Aorta (tissue), 5 donors: ENCODE measurements at regions not wholly inside any gene's neighbourhood (a gene's known extent, or its start where the extent isn't known, plus 50 kb on each side); places are given as distances from the start of the nearest gene placed in this dataset.
"Not testable (repeated sequence)": the region's sequence is repeated elsewhere in the genome, so short reads cannot be mapped to it uniquely, and the experiment has no call there.

Experiments
- ATAC-seq: fragments of 200-7000 bp; cut with Tn5 transposase; one replicate; pipeline ENCODE4 v1.9.1; 2022; ENCODE audit warnings: moderate library complexity; ENCODE audit not compliant: low FRiP score
- DNase-seq, 2 donors: peaks; one replicate each; pipeline ENCODE4 v3.0.0-alpha.2; 2020
- H3K27ac ChIP-seq, 2 donors: one replicate each; pipeline ENCODE4 v1.5.1; 2013; ENCODE audit warnings: low read length in 2 of 2, mild to moderate bottlenecking in 2 of 2, moderate library complexity in 2 of 2, control low read depth in 1 of 2, inconsistent platforms in 1 of 2, low read depth in 1 of 2
- H3K27me3 ChIP-seq, 2 donors: one replicate each; pipeline ENCODE4 v1.6.1; 2013; ENCODE audit warnings: control low read depth in 1 of 2, low read length in 1 of 2, mild to moderate bottlenecking in 1 of 2, moderate library complexity in 1 of 2; ENCODE audit not compliant: insufficient read depth in 2 of 2, control insufficient read depth in 1 of 2
- H3K36me3 ChIP-seq, 2 donors: one replicate each; pipeline ENCODE4 v1.6.1; 2013; ENCODE audit warnings: control low read depth in 1 of 2, low read length in 1 of 2, mild to moderate bottlenecking in 1 of 2; ENCODE audit not compliant: insufficient read depth in 2 of 2, control insufficient read depth in 1 of 2
- H3K4me1 ChIP-seq, 2 donors: one replicate each; pipeline ENCODE4 v1.6.1; 2013; ENCODE audit warnings: low read length in 2 of 2, control low read depth in 1 of 2, mild to moderate bottlenecking in 1 of 2, moderate library complexity in 1 of 2; ENCODE audit not compliant: insufficient read depth in 2 of 2, control insufficient read depth in 1 of 2
- H3K4me3 ChIP-seq, 2 donors: one replicate each; pipeline ENCODE4 v1.5.1; 2013; ENCODE audit warnings: low read length in 2 of 2, control low read depth in 1 of 2, mild to moderate bottlenecking in 1 of 2
- H3K9me3 ChIP-seq: one replicate; pipeline ENCODE4 v1.6.1; 2013; ENCODE audit warnings: mild to moderate bottlenecking, low read length; ENCODE audit not compliant: control insufficient read depth
- WGBS, 2 donors: extraction: QIAGEN DNeasy Blood & Tissue Kit; methylation state at CpG; one replicate each; pipeline ENCODE4 v1.1.7; 2013; 5-methylcytosine and 5-hydroxymethylcytosine counted together
- intact Hi-C, 2 donors: fragments of 100-400 bp; cut with DNase I; formaldehyde crosslinking; loops; one replicate each; pipeline versions ENCODE4 v1.14.2 to v1.15.0; 2022
- donor health status: healthy with polysubstance abuse.
- donor health status: Bipolar disorder and iron deficiency.
- donor health status: DM: no; HTN: no; CAD: no.
- donor health status: DM: no; HTN: no; CAD: no.
- donor health status: DM: yes; HTN: yes; CAD: no.

GRCh38 chr2:62654876-62655359 lies 50.6 kb upstream of the EHBP1 start:
- DNase-seq = no peak
- Histone ChIP-seq H3K36me3 (no peaks in the 10 kb centered on the region), H3K9me3 (peaks cover 2% of the 10 kb centered on the region), H3K27ac (no peak overlapping the region), H3K27me3 (no peaks in the 10 kb centered on the region), H3K4me1 (no peaks in the 10 kb centered on the region), H3K4me3 (no peak overlapping the region)
- no peak for ATAC-seq
- 90 to 95% methylated on average over 3 of the region's 3 CpGs for WGBS, 2 donors
- intact Hi-C loops = no loop called here

- Histone ChIP-seq H3K9me3 (peaks cover 2% of the 10 kb centered on the region), H3K4me1 (no peaks in the 10 kb centered on the region), H3K27me3 (no peaks in the 10 kb centered on the region), H3K27ac (no peak overlapping the region), H3K36me3 (no peaks in the 10 kb centered on the region), H3K4me3 (no peak overlapping the region)
- intact Hi-C loops = no loop called here
- no peak for ATAC-seq
- no peak for DNase-seq
- WGBS, 2 donors = 91 to 94% methylated on average over 3 of the region's 3 CpGs
Observed at GRCh38 chr2:62654423-62654791, 51.1 kb upstream of the EHBP1 start.

GRCh38 chr2:62653582-62654422 lies 51.7 kb upstream of the EHBP1 start:
- 65 to 68% methylated on average over 5 of the region's 5 CpGs for whole genome bisulfite sequencing, 2 donors
- Histone ChIP-seq H3K4me3 (no peak overlapping the region), H3K9me3 (peaks cover 2% of the 10 kb centered on the region), H3K4me1 (no peaks in the 10 kb centered on the region), H3K27ac (no peak overlapping the region), H3K27me3 (no peaks in the 10 kb centered on the region), H3K36me3 (no peaks in the 10 kb centered on the region)
- no peak for ATAC-seq
- no peak for DNase-seq
- intact Hi-C loops = no loop called here

- H3K9me3 ChIP-seq, DNase-seq, H3K27me3 ChIP-seq, H3K27ac ChIP-seq, H3K4me1 ChIP-seq, intact Hi-C loops, H3K4me3 ChIP-seq, H3K36me3 ChIP-seq, ATAC-seq: not testable (repeated sequence)
- 59 to 100% methylated on average over 1 to 2 of the region's 2 CpGs for WGBS, 2 donors
Observed at GRCh38 chr2:62649087-62649486, 56.4 kb upstream of the EHBP1 start.

- intact Hi-C loops = no loop called here
- Histone ChIP-seq H3K4me3 (no peak overlapping the region), H3K4me1 (no peaks in the 10 kb centered on the region), H3K36me3 (no peaks in the 10 kb centered on the region), H3K27me3 (peaks cover 0 to 2% of the 10 kb centered on the region in 2 donors), H3K27ac (no peak overlapping the region), H3K9me3 (no peaks in the 10 kb centered on the region)
- WGBS, 2 donors = 59 to 79% methylated on average over 4 of the region's 4 CpGs
- DNase-seq = no peak
- ATAC-seq = no peak
Observed at GRCh38 chr2:62643100-62643471, 62.4 kb upstream of the EHBP1 start.

GRCh38 chr2:62642429-62643099 lies 62.9 kb upstream of the EHBP1 start:
- Histone ChIP-seq H3K9me3 (no peaks in the 10 kb centered on the region), H3K27ac (no peak overlapping the region), H3K4me1 (no peaks in the 10 kb centered on the region), H3K4me3 (no peak overlapping the region), H3K36me3 (no peaks in the 10 kb centered on the region), H3K27me3 (peaks cover 0 to 2% of the 10 kb centered on the region in 2 donors)
- DNase-seq (no peak), ATAC-seq (no peak)
- intact Hi-C loops = no loop called here
- 82% methylated on average over 2 of the region's 2 CpGs for WGBS, 2 donors

GRCh38 chr2:62641936-62642335 lies 63.6 kb upstream of the EHBP1 start:
- ATAC-seq (no peak), DNase-seq (no peak)
- intact Hi-C loops = no loop called here
- Histone ChIP-seq H3K27me3 (peaks cover 0 to 2% of the 10 kb centered on the region in 2 donors), H3K27ac (no peak overlapping the region), H3K9me3 (no peaks in the 10 kb centered on the region), H3K4me1 (no peaks in the 10 kb centered on the region), H3K36me3 (no peaks in the 10 kb centered on the region), H3K4me3 (no peak overlapping the region)
- WGBS, 2 donors = 66 to 71% methylated on average over 4 of the region's 4 CpGs

GRCh38 chr2:62641410-62641843 lies 64.1 kb upstream of the EHBP1 start:
- Histone ChIP-seq H3K4me3 (no peak overlapping the region), H3K27me3 (peaks cover 0 to 2% of the 10 kb centered on the region in 2 donors), H3K4me1 (no peaks in the 10 kb centered on the region), H3K36me3 (no peaks in the 10 kb centered on the region), H3K27ac (no peak overlapping the region), H3K9me3 (no peaks in the 10 kb centered on the region)
- DNase-seq (no peak), ATAC-seq (no peak)
- intact Hi-C loops = no loop called here
- WGBS, 2 donors = 65 to 67% methylated on average over 1 of the region's 1 CpG
